Choroid plexus epithelial cell (primary cell): ENCODE measurements at regions not wholly inside any gene's neighbourhood (a gene's known extent, or its start where the extent isn't known, plus 50 kb on each side); places are given as distances from the start of the nearest gene placed in this dataset.

Source experiments
- DNase-seq: peaks from one replicate; pipeline ENCODE4 v3.0.0-alpha.2; 2010; ENCODE audit warnings: low read depth
- H3K4me3 ChIP-seq: 2 replicates; pipeline ENCODE4 v1.5.1; 2011; ENCODE audit warnings: low read depth, mild to moderate bottlenecking, control low read depth, low read length, moderate library complexity
- TF ChIP-seq, protein P1 (sequence below): conservative IDR thresholded peaks from 2 replicates; pipeline ENCODE4 v1.5.1; 2011; ENCODE audit warnings: low read depth, mild to moderate bottlenecking, control low read depth, inconsistent platforms, low read length, moderate library complexity

GRCh38 chr1:199221371-199222150, 582.7 kb downstream of the PTPRC start:
- TF ChIP-seq, protein P1, sequence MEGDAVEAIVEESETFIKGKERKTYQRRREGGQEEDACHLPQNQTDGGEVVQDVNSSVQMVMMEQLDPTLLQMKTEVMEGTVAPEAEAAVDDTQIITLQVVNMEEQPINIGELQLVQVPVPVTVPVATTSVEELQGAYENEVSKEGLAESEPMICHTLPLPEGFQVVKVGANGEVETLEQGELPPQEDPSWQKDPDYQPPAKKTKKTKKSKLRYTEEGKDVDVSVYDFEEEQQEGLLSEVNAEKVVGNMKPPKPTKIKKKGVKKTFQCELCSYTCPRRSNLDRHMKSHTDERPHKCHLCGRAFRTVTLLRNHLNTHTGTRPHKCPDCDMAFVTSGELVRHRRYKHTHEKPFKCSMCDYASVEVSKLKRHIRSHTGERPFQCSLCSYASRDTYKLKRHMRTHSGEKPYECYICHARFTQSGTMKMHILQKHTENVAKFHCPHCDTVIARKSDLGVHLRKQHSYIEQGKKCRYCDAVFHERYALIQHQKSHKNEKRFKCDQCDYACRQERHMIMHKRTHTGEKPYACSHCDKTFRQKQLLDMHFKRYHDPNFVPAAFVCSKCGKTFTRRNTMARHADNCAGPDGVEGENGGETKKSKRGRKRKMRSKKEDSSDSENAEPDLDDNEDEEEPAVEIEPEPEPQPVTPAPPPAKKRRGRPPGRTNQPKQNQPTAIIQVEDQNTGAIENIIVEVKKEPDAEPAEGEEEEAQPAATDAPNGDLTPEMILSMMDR = no peak
- no peak for DNase-seq
- H3K4me3 ChIP-seq = no peak overlapping the region

- no peak for DNase-seq
- no peak overlapping the region for H3K4me3 ChIP-seq
- TF ChIP-seq, protein P1 = no peak
Measured at GRCh38 chr1:199223936-199224335, 585.1 kb downstream of the PTPRC start.

- DNase-seq = peak; percentile 59
- TF ChIP-seq, protein P1 = no peak
- no peak overlapping the region for H3K4me3 ChIP-seq
Measured at GRCh38 chr1:199226163-199226562, 587.3 kb downstream of the PTPRC start.

- TF ChIP-seq, protein P1 = no peak
Measured at GRCh38 chr1:199242147-199242546, 603.3 kb downstream of the PTPRC start.

GRCh38 chr1:199242601-199243000, 603.8 kb downstream of the PTPRC start:
- DNase-seq = no peak
- TF ChIP-seq, protein P1 = no peak
- H3K4me3 ChIP-seq = no peak overlapping the region

More at GRCh38 chr1:199242147-199242546, 603.3 kb downstream of the PTPRC start:
- no peak for DNase-seq
- no peak overlapping the region for H3K4me3 ChIP-seq

- no peak overlapping the region for H3K4me3 ChIP-seq
- DNase-seq = peak; percentile 66
- TF ChIP-seq, protein P1 = peak; percentile 89
Measured at GRCh38 chr1:199243423-199244061, 604.7 kb downstream of the PTPRC start.
